NCI-H187 (cell line): ENCODE measurements at regions not wholly inside any gene's neighbourhood (a gene's known extent, or its start where the extent isn't known, plus 50 kb on each side); places are given as distances from the start of the nearest gene placed in this dataset.
"Not testable (repeated sequence)": the region's sequence is repeated elsewhere in the genome, so short reads cannot be mapped to it uniquely, and the experiment has no call there.

Source experiments
- DNase-seq, 2 experiments: peaks; one replicate each; lab custom pipeline; 2025; lab: John Stamatoyannopoulos, UW

GRCh38 chr14:52124791-52125684 lies 56.2 kb upstream of the NID2 start:
- peak in 1 of 2 experiments; percentile 13 for DNase-seq

DNA sequence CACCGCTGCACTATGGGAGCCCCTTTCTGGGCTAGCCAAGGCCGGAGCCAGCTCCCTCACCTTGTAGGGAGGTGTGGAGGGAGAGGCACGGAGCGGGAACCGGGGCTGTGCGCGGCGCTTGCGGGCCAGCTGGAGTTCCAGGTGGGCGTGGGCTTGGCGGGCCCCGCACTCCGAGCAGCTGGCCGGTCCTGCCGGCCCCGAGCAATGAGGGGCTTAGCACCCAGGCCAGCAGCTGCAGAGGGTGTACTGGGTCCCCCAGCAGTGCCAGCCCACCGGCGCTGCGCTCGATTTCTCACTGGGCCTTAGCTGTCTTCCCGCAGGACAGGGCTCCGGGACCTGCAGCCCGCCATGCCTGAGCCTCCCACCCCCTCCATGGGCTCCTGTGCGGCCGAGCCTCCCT lies 53.3 kb upstream of the NID2 start:
- DNase-seq: not testable (repeated sequence)

DNA sequence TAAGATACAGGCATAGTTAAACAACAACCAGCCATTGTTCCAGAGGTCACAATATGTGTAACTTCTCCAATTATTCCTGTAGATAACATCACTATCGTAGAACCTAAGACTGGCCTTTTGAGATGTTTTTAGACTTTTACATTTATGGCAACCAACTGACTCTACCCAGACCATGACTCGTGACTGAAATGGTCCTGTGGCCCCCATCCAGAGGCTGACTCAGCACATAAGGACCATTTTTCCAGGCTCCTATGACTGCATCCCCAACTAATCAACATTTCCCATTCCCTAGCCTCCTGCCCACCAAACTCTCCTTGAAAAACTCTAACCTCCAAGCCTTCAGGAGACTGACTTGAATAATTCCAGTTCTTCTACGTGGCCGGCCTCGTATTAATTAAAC lies 52.6 kb upstream of the NID2 start:
- DNase-seq: no peak

GRCh38 chr14:52119030-52119429 lies 50.2 kb upstream of the NID2 start:
- DNase-seq: no peak
